GM23248 (cell line): ENCODE measurements at regions not wholly inside any gene's neighbourhood (a gene's known extent, or its start where the extent isn't known, plus 50 kb on each side); places are given as distances from the start of the nearest gene placed in this dataset.

Experiments used
- DNase-seq: peaks from one replicate; pipeline ENCODE4 v3.0.0-alpha.2; 2015
- H2AFZ ChIP-seq: fragments of 200-600 bp; sonication (generic); 2 replicates; pipeline ENCODE4 v1.6.1; 2016; ENCODE audit warnings: antibody characterized with exemption
- H3F3A ChIP-seq: fragments of 200-600 bp; sonication (generic); 2 replicates; pipeline ENCODE4 v1.6.1; 2016; ENCODE audit warnings: mild to moderate bottlenecking, antibody characterized with exemption, mixed run types; ENCODE audit not compliant: insufficient read depth
- H3K27ac ChIP-seq: fragments of 200-600 bp; sonication (generic); 2 replicates; pipeline ENCODE4 v1.5.1; 2016; ENCODE audit warnings: mild to moderate bottlenecking
- H3K27me3 ChIP-seq: fragments of 200-600 bp; sonication (generic); replicated peaks from 2 replicates; pipeline ENCODE4 v1.6.1; 2016; ENCODE audit warnings: mild to moderate bottlenecking; ENCODE audit not compliant: insufficient read depth
- H3K36me3 ChIP-seq: fragments of 200-600 bp; sonication (generic); 2 replicates; pipeline ENCODE4 v1.6.1; 2016; ENCODE audit warnings: low read depth, mild to moderate bottlenecking
- H3K4me1 ChIP-seq: fragments of 200-600 bp; sonication (generic); 2 replicates; pipeline ENCODE4 v1.6.1; 2016; ENCODE audit warnings: mild to moderate bottlenecking; ENCODE audit not compliant: insufficient read depth
- H3K4me2 ChIP-seq: fragments of 200-600 bp; sonication (generic); one replicate; pipeline ENCODE4 v1.6.1; 2016; ENCODE audit warnings: mild to moderate bottlenecking; ENCODE audit not compliant: unreplicated experiment
- H3K4me3 ChIP-seq: fragments of 200-600 bp; sonication (generic); 2 replicates; pipeline ENCODE4 v1.5.1; 2016; ENCODE audit warnings: mild to moderate bottlenecking
- H3K79me2 ChIP-seq: fragments of 200-600 bp; sonication (generic); 2 replicates; pipeline ENCODE4 v1.6.1; 2016; ENCODE audit warnings: mild to moderate bottlenecking; ENCODE audit not compliant: insufficient read depth
- H3K9ac ChIP-seq: fragments of 200-600 bp; sonication (generic); 2 replicates; pipeline ENCODE4 v1.6.1; 2016; ENCODE audit warnings: mild to moderate bottlenecking
- H3K9me2 ChIP-seq: fragments of 200-600 bp; sonication (generic); 2 replicates; pipeline ENCODE4 v1.6.1; 2016; ENCODE audit warnings: mixed run types, mild to moderate bottlenecking, moderate library complexity; ENCODE audit not compliant: insufficient read depth
- H3K9me3 ChIP-seq: fragments of 200-600 bp; sonication (generic); one replicate; pipeline ENCODE4 v1.6.1; 2017; ENCODE audit warnings: low read depth
- H4K20me1 ChIP-seq: fragments of 200-600 bp; sonication (generic); 2 replicates; pipeline ENCODE4 v1.6.0; 2016; ENCODE audit not compliant: insufficient read depth
- EZH2 ChIP-seq: fragments of 200-600 bp; sonication (generic); IDR thresholded peaks from 2 replicates; pipeline ENCODE4 v1.6.1; 2018; ENCODE audit warnings: antibody characterized with exemption, mild to moderate bottlenecking; ENCODE audit not compliant: insufficient read depth, poor library complexity, severe bottlenecking
- EZH2phosphoT487 ChIP-seq: fragments of 200-600 bp; sonication (generic); IDR thresholded peaks from 2 replicates; pipeline ENCODE4 v1.6.1; 2018; ENCODE audit warnings: antibody characterized with exemption, moderate library complexity, mild to moderate bottlenecking, low read depth; ENCODE audit not compliant: insufficient read depth
- WGBS, 2 experiments: methylation state at CpG; one replicate each; pipeline ENCODE4 v1.1.6; 2015 to 2017; ENCODE audit warnings: low lambda C conversion rate in 2 of 2, low coverage in 1 of 2; ENCODE audit errors: missing lambda C conversion rate in 2 of 2; 5-methylcytosine and 5-hydroxymethylcytosine counted together
- in situ Hi-C: fragments of 300-500 bp; cut with MboI; formaldehyde crosslinking; loops from 2 replicates; pipeline ENCODE4 v1.15.0; 2020

- Histone ChIP-seq H3K4me2 (no peak overlapping the region), H4K20me1 (no peaks in the 10 kb centered on the region), H3K27me3 (no peaks in the 10 kb centered on the region), H3F3A (no peaks in the 10 kb centered on the region), H3K27ac (no peak overlapping the region), H3K4me3 (no peak overlapping the region), H3K36me3 (no peaks in the 10 kb centered on the region), H3K9ac (no peak overlapping the region), H3K9me2 (no peaks in the 10 kb centered on the region), H2AFZ (no peak overlapping the region), H3K79me2 (no peaks in the 10 kb centered on the region), H3K9me3 (no peaks in the 10 kb centered on the region), H3K4me1 (no peaks in the 10 kb centered on the region)
- in situ Hi-C loops = no loop called here
- no peak for TF ChIP-seq EZH2
- no peak for TF ChIP-seq EZH2phosphoT487
- 8 to 14% methylated on average over 1 of the region's 1 CpG for WGBS, 2 experiments
- DNase-seq = no peak
Measured at GRCh38 chr3:34411596-34411995, 613.2 kb downstream of the PDCD6IP start.

DNA sequence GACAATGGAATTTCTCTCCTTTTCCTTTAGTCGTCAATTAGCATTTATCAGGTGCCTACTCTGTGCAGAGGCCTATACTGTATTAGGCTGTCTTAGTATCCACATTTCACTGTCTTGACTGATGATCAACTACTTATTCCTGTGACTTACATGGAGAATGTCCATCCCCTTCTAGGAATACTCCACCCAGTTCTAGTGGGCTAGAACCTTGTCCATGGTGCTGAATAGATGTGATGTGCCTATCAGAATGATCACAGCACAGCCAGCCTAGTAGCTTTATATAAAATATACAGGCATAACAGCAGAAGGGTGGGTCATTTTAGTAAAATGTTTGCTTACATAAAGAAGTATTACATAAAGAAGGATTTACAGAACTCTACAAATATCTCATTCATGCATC is 621.4 kb downstream of the PDCD6IP start:
- Histone ChIP-seq H3F3A (no peaks in the 10 kb centered on the region), H3K36me3 (no peaks in the 10 kb centered on the region), H3K4me3 (no peak overlapping the region), H3K4me1 (no peaks in the 10 kb centered on the region), H3K9me3 (no peaks in the 10 kb centered on the region), H3K4me2 (no peak overlapping the region), H4K20me1 (no peaks in the 10 kb centered on the region), H3K9ac (no peak overlapping the region), H3K27ac (no peak overlapping the region), H2AFZ (no peak overlapping the region), H3K9me2 (no peaks in the 10 kb centered on the region), H3K27me3 (no peaks in the 10 kb centered on the region), H3K79me2 (no peaks in the 10 kb centered on the region)
- peak; percentile 0 for DNase-seq
- TF ChIP-seq EZH2 (no peak), EZH2phosphoT487 (no peak)
- 11 to 30% methylated on average over 1 of the region's 1 CpG for WGBS, 2 experiments
- in situ Hi-C loops = no loop called here

DNA sequence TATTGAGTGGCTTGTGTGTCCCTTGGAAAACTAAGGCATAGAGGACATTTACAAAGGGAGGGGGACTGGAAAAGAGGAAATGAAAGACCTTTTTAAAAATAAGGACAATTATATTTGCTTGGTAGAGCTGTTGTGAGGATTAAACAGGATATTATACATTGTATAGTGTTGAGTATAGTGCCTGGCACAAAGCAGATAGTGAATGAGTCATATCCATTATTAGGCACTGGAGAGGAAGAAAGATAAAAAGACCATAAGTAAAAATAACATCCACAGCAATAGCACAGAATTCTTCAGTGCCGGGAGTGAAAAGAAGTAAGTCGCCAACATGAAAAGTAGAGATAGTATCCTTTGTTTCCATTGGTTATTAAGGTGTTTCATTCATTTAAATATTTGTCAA is 623.3 kb downstream of the PDCD6IP start:
- Histone ChIP-seq H3K9me2 (no peaks in the 10 kb centered on the region), H3K4me3 (no peak overlapping the region), H3K9me3 (no peaks in the 10 kb centered on the region), H3K27me3 (no peaks in the 10 kb centered on the region), H3K9ac (no peak overlapping the region), H3K36me3 (no peaks in the 10 kb centered on the region), H2AFZ (no peak overlapping the region), H4K20me1 (no peaks in the 10 kb centered on the region), H3K27ac (no peak overlapping the region), H3K4me2 (no peak overlapping the region), H3F3A (no peaks in the 10 kb centered on the region), H3K79me2 (no peaks in the 10 kb centered on the region), H3K4me1 (no peaks in the 10 kb centered on the region)
- 61 to 68% methylated on average over 2 of the region's 2 CpGs for WGBS, 2 experiments
- no peak for DNase-seq
- no peak for TF ChIP-seq EZH2
- TF ChIP-seq EZH2phosphoT487 = no peak
- in situ Hi-C loops = no loop called here

DNA sequence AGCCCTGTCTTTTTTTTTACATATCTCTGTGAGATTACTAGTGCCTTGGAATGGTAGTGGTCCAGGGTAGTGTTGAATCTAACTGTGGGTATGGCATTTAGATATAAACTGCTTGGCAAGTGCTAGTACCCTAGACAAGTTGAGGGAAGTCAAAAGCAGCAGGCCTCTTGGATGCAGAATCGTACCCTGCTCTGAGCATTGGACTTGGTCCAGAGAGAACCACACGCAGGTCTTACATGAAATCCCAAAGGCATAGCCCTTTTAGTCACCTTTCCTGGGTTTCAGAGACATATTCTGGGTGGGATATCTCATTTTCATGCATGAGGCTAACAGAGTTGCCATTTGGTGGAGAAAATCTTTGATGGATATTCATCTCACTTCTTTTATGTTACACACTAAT is 641.4 kb downstream of the PDCD6IP start:
- H2AFZ ChIP-seq = no peak overlapping the region
- no peak for TF ChIP-seq EZH2phosphoT487
- TF ChIP-seq EZH2 = no peak
- no peak overlapping the region for H3K4me2 ChIP-seq
- no peaks in the 10 kb centered on the region for H3F3A ChIP-seq
- no peaks in the 10 kb centered on the region for H3K4me1 ChIP-seq
- H3K9me3 ChIP-seq = no peaks in the 10 kb centered on the region
- H3K9ac ChIP-seq = no peak overlapping the region
- DNase-seq = no peak
- H3K36me3 ChIP-seq = no peaks in the 10 kb centered on the region
- H3K9me2 ChIP-seq = no peaks in the 10 kb centered on the region
- in situ Hi-C loops = no loop called here
- WGBS, 2 experiments = 15 to 20% methylated on average over 2 of the region's 2 CpGs
- H3K27ac ChIP-seq = no peak overlapping the region
- no peak overlapping the region for H3K4me3 ChIP-seq
- no peaks in the 10 kb centered on the region for H4K20me1 ChIP-seq
- no peaks in the 10 kb centered on the region for H3K27me3 ChIP-seq
- no peaks in the 10 kb centered on the region for H3K79me2 ChIP-seq

- Histone ChIP-seq H3K9me2 (no peaks in the 10 kb centered on the region), H3F3A (no peaks in the 10 kb centered on the region), H3K36me3 (no peaks in the 10 kb centered on the region), H3K9me3 (no peaks in the 10 kb centered on the region), H3K4me2 (no peak overlapping the region), H3K79me2 (no peaks in the 10 kb centered on the region), H3K27me3 (no peaks in the 10 kb centered on the region), H4K20me1 (no peaks in the 10 kb centered on the region), H3K9ac (no peak overlapping the region), H3K4me1 (no peaks in the 10 kb centered on the region), H3K27ac (no peak overlapping the region), H3K4me3 (no peak overlapping the region), H2AFZ (no peak overlapping the region)
- in situ Hi-C loops = no loop called here
- no peak for TF ChIP-seq EZH2phosphoT487
- no peak for TF ChIP-seq EZH2
- DNase-seq = no peak
Measured at GRCh38 chr3:34444137-34444536, 645.7 kb downstream of the PDCD6IP start.
